ENCODE measurements at regions not wholly inside any gene's neighbourhood (a gene's known extent, or its start where the extent isn't known, plus 50 kb on each side); places are given as distances from the start of the nearest gene placed in this dataset.

GRCh38 chr2:71880846-71881610, 266.6 kb downstream of the CYP26B1 start:
- H3K4me1 ChIP-seq (ENCODE audit: insufficient read depth) = peaks cover 9% of the 10 kb centered on the region
- H3K27ac ChIP-seq = no peak overlapping the region
- H3K27me3 ChIP-seq = no peaks in the 10 kb centered on the region
- H3K79me2 ChIP-seq = no peaks in the 10 kb centered on the region
- H2AFZ ChIP-seq = no peak overlapping the region
- no peaks in the 10 kb centered on the region for H4K20me1 ChIP-seq (ENCODE audit: insufficient read depth, poor library complexity, severe bottlenecking)
- no peak for TF ChIP-seq EZH2 (IDR thresholded peaks at IDR 0.05; ENCODE audit: borderline replicate concordance)
- TF ChIP-seq, protein P1, sequence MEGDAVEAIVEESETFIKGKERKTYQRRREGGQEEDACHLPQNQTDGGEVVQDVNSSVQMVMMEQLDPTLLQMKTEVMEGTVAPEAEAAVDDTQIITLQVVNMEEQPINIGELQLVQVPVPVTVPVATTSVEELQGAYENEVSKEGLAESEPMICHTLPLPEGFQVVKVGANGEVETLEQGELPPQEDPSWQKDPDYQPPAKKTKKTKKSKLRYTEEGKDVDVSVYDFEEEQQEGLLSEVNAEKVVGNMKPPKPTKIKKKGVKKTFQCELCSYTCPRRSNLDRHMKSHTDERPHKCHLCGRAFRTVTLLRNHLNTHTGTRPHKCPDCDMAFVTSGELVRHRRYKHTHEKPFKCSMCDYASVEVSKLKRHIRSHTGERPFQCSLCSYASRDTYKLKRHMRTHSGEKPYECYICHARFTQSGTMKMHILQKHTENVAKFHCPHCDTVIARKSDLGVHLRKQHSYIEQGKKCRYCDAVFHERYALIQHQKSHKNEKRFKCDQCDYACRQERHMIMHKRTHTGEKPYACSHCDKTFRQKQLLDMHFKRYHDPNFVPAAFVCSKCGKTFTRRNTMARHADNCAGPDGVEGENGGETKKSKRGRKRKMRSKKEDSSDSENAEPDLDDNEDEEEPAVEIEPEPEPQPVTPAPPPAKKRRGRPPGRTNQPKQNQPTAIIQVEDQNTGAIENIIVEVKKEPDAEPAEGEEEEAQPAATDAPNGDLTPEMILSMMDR (IDR thresholded peaks at IDR 0.05; ENCODE audit: poor library complexity) = no peak
- TF ChIP-seq EZH2phosphoT487 (IDR thresholded peaks at IDR 0.05; ENCODE audit: low read depth, severe bottlenecking, unreplicated experiment) = no peak
- H3K4me2 ChIP-seq = no peak overlapping the region
- no peak for DNase-seq (ENCODE audit: low spot score)
- H3K9me3 ChIP-seq (ENCODE audit: low read depth) = no peaks in the 10 kb centered on the region
- 91% methylated on average over 4 of the region's 4 CpGs for WGBS (ENCODE audit: low lambda C conversion rate, missing lambda C conversion rate)
- no peaks in the 10 kb centered on the region for H3K36me3 ChIP-seq (replicated peaks; ENCODE audit: insufficient read depth, low read depth)
- no peaks in the 10 kb centered on the region for H3K9me2 ChIP-seq (replicated peaks; ENCODE audit: insufficient read depth)
- no peak overlapping the region for H3K4me3 ChIP-seq

GRCh38 chr2:71880287-71880686, 267.4 kb downstream of the CYP26B1 start:
- 91% methylated on average over 3 of the region's 3 CpGs for WGBS (ENCODE audit: low lambda C conversion rate, missing lambda C conversion rate)
- Histone ChIP-seq H3K4me1 (ENCODE audit: insufficient read depth) (peaks cover 9% of the 10 kb centered on the region), H3K9me3 (ENCODE audit: low read depth) (no peaks in the 10 kb centered on the region), H3K4me3 (no peak overlapping the region), H2AFZ (no peak overlapping the region), H3K9me2 (replicated peaks; ENCODE audit: insufficient read depth) (no peaks in the 10 kb centered on the region), H3K79me2 (no peaks in the 10 kb centered on the region), H3K27me3 (no peaks in the 10 kb centered on the region), H3K27ac (no peak overlapping the region), H4K20me1 (ENCODE audit: insufficient read depth, poor library complexity, severe bottlenecking) (no peaks in the 10 kb centered on the region), H3K36me3 (replicated peaks; ENCODE audit: insufficient read depth, low read depth) (no peaks in the 10 kb centered on the region), H3K4me2 (no peak overlapping the region)
- TF ChIP-seq EZH2phosphoT487 (IDR thresholded peaks at IDR 0.05; ENCODE audit: low read depth, severe bottlenecking, unreplicated experiment) = no peak
- no peak for TF ChIP-seq EZH2 (IDR thresholded peaks at IDR 0.05; ENCODE audit: borderline replicate concordance)
- TF ChIP-seq, protein P1 (IDR thresholded peaks at IDR 0.05; ENCODE audit: poor library complexity) = no peak
- no peak for DNase-seq (ENCODE audit: low spot score)

DNA sequence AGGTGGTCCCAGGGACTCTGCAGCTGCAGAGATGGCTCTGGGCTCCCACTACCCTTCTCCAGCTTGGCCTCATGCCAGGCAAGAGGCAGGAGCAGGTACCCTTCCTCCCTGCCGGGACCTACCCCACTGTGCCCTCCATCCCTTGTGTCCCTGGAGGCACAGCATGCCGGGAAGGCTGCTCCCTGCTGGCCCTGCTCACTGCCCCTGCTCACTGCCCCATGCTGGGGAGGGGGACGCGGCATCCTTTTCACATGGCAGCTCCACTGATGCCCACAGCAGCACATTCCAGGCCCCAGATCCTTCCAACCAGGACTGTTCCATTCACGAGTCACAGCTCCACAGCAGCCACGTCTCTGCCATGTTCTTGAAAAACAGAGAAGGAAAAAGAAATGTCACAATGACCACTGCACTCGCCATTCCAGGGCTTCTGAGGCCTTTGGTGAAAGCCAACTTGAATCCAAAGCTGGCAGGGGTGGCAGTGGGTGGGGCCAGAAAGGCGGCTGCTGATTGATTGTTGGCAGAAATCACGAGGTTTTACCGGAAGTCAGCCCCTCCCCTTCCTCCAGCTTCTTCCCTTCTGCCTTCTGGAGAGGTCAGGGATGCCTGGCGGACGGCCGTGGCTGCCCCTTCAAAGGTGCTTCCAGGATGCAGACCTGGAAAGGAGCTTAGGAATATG, 268.0 kb downstream of the CYP26B1 start:
- no peaks in the 10 kb centered on the region for H3K79me2 ChIP-seq
- H2AFZ ChIP-seq = no peak overlapping the region
- no peaks in the 10 kb centered on the region for H3K9me2 ChIP-seq (replicated peaks; ENCODE audit: insufficient read depth)
- no peaks in the 10 kb centered on the region for H3K27me3 ChIP-seq
- no peaks in the 10 kb centered on the region for H4K20me1 ChIP-seq (ENCODE audit: insufficient read depth, poor library complexity, severe bottlenecking)
- H3K27ac ChIP-seq = no peak overlapping the region
- H3K4me3 ChIP-seq = no peak overlapping the region
- 90% methylated on average over 13 of the region's 13 CpGs for WGBS (ENCODE audit: low lambda C conversion rate, missing lambda C conversion rate)
- peaks cover 9% of the 10 kb centered on the region for H3K4me1 ChIP-seq (ENCODE audit: insufficient read depth)
- H3K36me3 ChIP-seq (replicated peaks; ENCODE audit: insufficient read depth, low read depth) = no peaks in the 10 kb centered on the region
- H3K9me3 ChIP-seq (ENCODE audit: low read depth) = no peaks in the 10 kb centered on the region
- DNase-seq (ENCODE audit: low spot score) = no peak
- H3K4me2 ChIP-seq = no peak overlapping the region
- no peak for TF ChIP-seq EZH2phosphoT487 (IDR thresholded peaks at IDR 0.05; ENCODE audit: low read depth, severe bottlenecking, unreplicated experiment)
- TF ChIP-seq, protein P1 (IDR thresholded peaks at IDR 0.05; ENCODE audit: poor library complexity) = no peak
- no peak for TF ChIP-seq EZH2 (IDR thresholded peaks at IDR 0.05; ENCODE audit: borderline replicate concordance)

All from hepatocyte (in vitro differentiated cells).